ENCODE measurements at regions not wholly inside any gene's neighbourhood (a gene's known extent, or its start where the extent isn't known, plus 50 kb on each side); places are given as distances from the start of the nearest gene placed in this dataset.
"Not testable (repeated sequence)": the region's sequence is repeated elsewhere in the genome, so short reads cannot be mapped to it uniquely, and the experiment has no call there.

- H3K4me3 ChIP-seq (ENCODE audit: low read depth, low read length): no peak overlapping the region
- DNase-seq (ENCODE audit: low read depth): no peak
- in situ Hi-C loops (cut with HindIII; ENCODE audit: low sequenced_read_pairs): no loop called here
- TF ChIP-seq, protein P1, sequence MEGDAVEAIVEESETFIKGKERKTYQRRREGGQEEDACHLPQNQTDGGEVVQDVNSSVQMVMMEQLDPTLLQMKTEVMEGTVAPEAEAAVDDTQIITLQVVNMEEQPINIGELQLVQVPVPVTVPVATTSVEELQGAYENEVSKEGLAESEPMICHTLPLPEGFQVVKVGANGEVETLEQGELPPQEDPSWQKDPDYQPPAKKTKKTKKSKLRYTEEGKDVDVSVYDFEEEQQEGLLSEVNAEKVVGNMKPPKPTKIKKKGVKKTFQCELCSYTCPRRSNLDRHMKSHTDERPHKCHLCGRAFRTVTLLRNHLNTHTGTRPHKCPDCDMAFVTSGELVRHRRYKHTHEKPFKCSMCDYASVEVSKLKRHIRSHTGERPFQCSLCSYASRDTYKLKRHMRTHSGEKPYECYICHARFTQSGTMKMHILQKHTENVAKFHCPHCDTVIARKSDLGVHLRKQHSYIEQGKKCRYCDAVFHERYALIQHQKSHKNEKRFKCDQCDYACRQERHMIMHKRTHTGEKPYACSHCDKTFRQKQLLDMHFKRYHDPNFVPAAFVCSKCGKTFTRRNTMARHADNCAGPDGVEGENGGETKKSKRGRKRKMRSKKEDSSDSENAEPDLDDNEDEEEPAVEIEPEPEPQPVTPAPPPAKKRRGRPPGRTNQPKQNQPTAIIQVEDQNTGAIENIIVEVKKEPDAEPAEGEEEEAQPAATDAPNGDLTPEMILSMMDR (IDR thresholded peaks at IDR 0.05; ENCODE audit: low read depth, low read length, missing control alignments): no peak
Measured at GRCh38 chr16:27628241-27628942, 78.4 kb downstream of the KATNIP start.

- DNase-seq (ENCODE audit: low read depth); in situ Hi-C loops (cut with HindIII; ENCODE audit: low sequenced_read_pairs); H3K4me3 ChIP-seq (ENCODE audit: low read depth, low read length): not testable (repeated sequence)
Measured at GRCh38 chr16:27628943-27629462, 79.1 kb downstream of the KATNIP start.

- TF ChIP-seq, protein P1 (IDR thresholded peaks at IDR 0.05; ENCODE audit: low read depth, low read length, missing control alignments): no peak
- no peak overlapping the region for H3K4me3 ChIP-seq (ENCODE audit: low read depth, low read length)
- in situ Hi-C loops (cut with HindIII; ENCODE audit: low sequenced_read_pairs): no loop called here
- DNase-seq (ENCODE audit: low read depth): no peak
Measured at GRCh38 chr16:27632216-27632615, 82.3 kb downstream of the KATNIP start.

GRCh38 chr16:27633221-27633620 lies 83.3 kb downstream of the KATNIP start:
- H3K4me3 ChIP-seq (ENCODE audit: low read depth, low read length): no peak overlapping the region
- TF ChIP-seq, protein P1 (IDR thresholded peaks at IDR 0.05; ENCODE audit: low read depth, low read length, missing control alignments): no peak
- in situ Hi-C loops (cut with HindIII; ENCODE audit: low sequenced_read_pairs): no loop called here
- no peak for DNase-seq (ENCODE audit: low read depth)

DNA sequence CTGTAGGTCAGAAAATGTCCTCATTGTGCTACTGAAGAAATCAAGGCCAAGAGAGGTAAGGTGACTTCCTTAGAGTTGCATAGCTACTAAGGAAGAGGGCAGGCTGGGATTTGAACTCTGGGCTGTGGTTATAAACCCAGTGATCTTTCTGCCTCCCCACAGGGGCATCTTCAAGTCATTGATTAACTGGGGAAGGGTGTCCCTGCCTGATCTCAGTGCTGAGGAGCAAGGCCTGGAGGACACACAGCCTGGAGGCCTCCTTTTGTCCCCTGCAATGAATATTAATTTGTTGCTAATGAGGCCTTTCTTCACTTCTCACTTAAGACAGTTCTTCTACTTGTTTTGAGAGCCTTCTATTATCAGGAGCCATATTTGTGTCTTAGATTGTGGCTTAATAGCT lies 83.8 kb downstream of the KATNIP start:
- DNase-seq (ENCODE audit: low read depth): no peak
- H3K4me3 ChIP-seq (ENCODE audit: low read depth, low read length): no peak overlapping the region
- in situ Hi-C loops (cut with HindIII; ENCODE audit: low sequenced_read_pairs): no loop called here
- TF ChIP-seq, protein P1 (IDR thresholded peaks at IDR 0.05; ENCODE audit: low read depth, low read length, missing control alignments): no peak

DNA sequence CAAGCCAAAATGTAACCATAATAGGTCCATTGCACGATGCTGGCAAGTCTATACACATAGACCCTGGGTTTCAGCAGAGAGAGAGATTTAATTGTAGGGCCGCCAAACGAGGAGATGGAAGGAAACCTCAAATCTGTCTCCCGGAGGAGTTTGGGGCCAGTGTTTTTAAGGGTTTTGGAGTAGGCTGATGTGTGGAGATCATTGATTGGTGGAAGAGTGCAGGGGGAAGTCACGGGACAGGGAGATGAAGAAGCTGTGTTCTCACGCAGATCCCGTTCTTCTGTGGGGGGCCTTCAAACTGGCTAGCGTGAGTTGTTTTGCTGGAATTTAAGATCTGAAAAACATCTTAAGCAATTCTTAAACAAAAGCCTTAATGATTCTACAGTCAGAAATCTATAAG lies 84.8 kb downstream of the KATNIP start:
- H3K4me3 ChIP-seq (ENCODE audit: low read depth, low read length): no peak overlapping the region
- in situ Hi-C loops (cut with HindIII; ENCODE audit: low sequenced_read_pairs): no loop called here
- no peak for DNase-seq (ENCODE audit: low read depth)
- TF ChIP-seq, protein P1 (IDR thresholded peaks at IDR 0.05; ENCODE audit: low read depth, low read length, missing control alignments): no peak

- no peak for DNase-seq (ENCODE audit: low read depth)
- TF ChIP-seq, protein P1 (IDR thresholded peaks at IDR 0.05; ENCODE audit: low read depth, low read length, missing control alignments): no peak
- in situ Hi-C loops (cut with HindIII; ENCODE audit: low sequenced_read_pairs): no loop called here
- H3K4me3 ChIP-seq (ENCODE audit: low read depth, low read length): no peak overlapping the region
Measured at GRCh38 chr16:27636453-27637240, 86.7 kb downstream of the KATNIP start.
